ENCODE measurements at regions not wholly inside any gene's neighbourhood (a gene's known extent, or its start where the extent isn't known, plus 50 kb on each side); places are given as distances from the start of the nearest gene placed in this dataset.

- 94 to 97% (median 95%) methylated on average over 6 of the region's 6 CpGs for WGBS, 3 donors
Observed at GRCh38 chr18:56493531-56493930, 144.9 kb downstream of the TXNL1 start.

GRCh38 chr18:56492136-56492535 is 146.3 kb downstream of the TXNL1 start:
- no peak overlapping the region for H3K4me3 ChIP-seq
- no peaks in the 10 kb centered on the region for H3K9me3 ChIP-seq
- H3K36me3 ChIP-seq (ENCODE audit: insufficient read depth in 1 of 2, low read depth in 1 of 2) = no peaks in the 10 kb centered on the region
- no peak for DNase-seq
- no peak overlapping the region for H3K27ac ChIP-seq
- TF ChIP-seq CTCF (IDR thresholded peaks at IDR 0.05) = no peak
- no peaks in the 10 kb centered on the region for H3K4me1 ChIP-seq
- intact Hi-C loops (cut with DNase I) = no loop called here
- no peaks in the 10 kb centered on the region for H3K27me3 ChIP-seq (ENCODE audit: insufficient read depth in 3 of 3, low read length in 2 of 3)
- no peak for ATAC-seq

More at GRCh38 chr18:56493531-56493930, 144.9 kb downstream of the TXNL1 start:
- TF ChIP-seq CTCF (IDR thresholded peaks at IDR 0.05) = no peak
- DNase-seq = no peak
- Histone ChIP-seq H3K27me3 (ENCODE audit: insufficient read depth in 3 of 3, low read length in 2 of 3) (no peaks in the 10 kb centered on the region), H3K36me3 (ENCODE audit: insufficient read depth in 1 of 2, low read depth in 1 of 2) (no peaks in the 10 kb centered on the region), H3K27ac (no peak overlapping the region), H3K4me3 (no peak overlapping the region), H3K9me3 (no peaks in the 10 kb centered on the region), H3K4me1 (no peaks in the 10 kb centered on the region)
- ATAC-seq = no peak
- intact Hi-C loops (cut with DNase I) = no loop called here

- no peaks in the 10 kb centered on the region for H3K27me3 ChIP-seq (ENCODE audit: insufficient read depth in 3 of 3, low read length in 2 of 3)
- intact Hi-C loops (cut with DNase I) = no loop called here
- no peak overlapping the region for H3K27ac ChIP-seq
- no peak overlapping the region for H3K4me3 ChIP-seq
- DNase-seq (no peak), ATAC-seq (no peak)
- no peaks in the 10 kb centered on the region for H3K4me1 ChIP-seq
- no peaks in the 10 kb centered on the region for H3K9me3 ChIP-seq
- TF ChIP-seq CTCF (IDR thresholded peaks at IDR 0.05) = no peak
- 88 to 96% (median 93%) methylated on average over 4 of the region's 4 CpGs for WGBS, 3 donors
- no peaks in the 10 kb centered on the region for H3K36me3 ChIP-seq (ENCODE audit: insufficient read depth in 1 of 2, low read depth in 1 of 2)
Observed at GRCh38 chr18:56490942-56491341, 147.4 kb downstream of the TXNL1 start.

- Histone ChIP-seq H3K36me3 (ENCODE audit: insufficient read depth in 1 of 2, low read depth in 1 of 2) (no peaks in the 10 kb centered on the region), H3K27ac (no peak overlapping the region), H3K9me3 (no peaks in the 10 kb centered on the region), H3K4me1 (no peaks in the 10 kb centered on the region), H3K27me3 (ENCODE audit: insufficient read depth in 3 of 3, low read length in 2 of 3) (no peaks in the 10 kb centered on the region), H3K4me3 (no peak overlapping the region)
- DNase-seq = no peak
- WGBS, 3 donors = 86 to 91% (median 88%) methylated on average over 5 of the region's 5 CpGs
- intact Hi-C loops (cut with DNase I) = no loop called here
- TF ChIP-seq CTCF (IDR thresholded peaks at IDR 0.05) = no peak
- ATAC-seq = no peak
Observed at GRCh38 chr18:56489893-56490292, 148.5 kb downstream of the TXNL1 start.

GRCh38 chr18:56488739-56489138 is 149.7 kb downstream of the TXNL1 start:
- intact Hi-C loops (cut with DNase I) = no loop called here
- Histone ChIP-seq H3K9me3 (no peaks in the 10 kb centered on the region), H3K27me3 (ENCODE audit: insufficient read depth in 3 of 3, low read length in 2 of 3) (no peaks in the 10 kb centered on the region), H3K4me3 (no peak overlapping the region), H3K27ac (no peak overlapping the region), H3K4me1 (no peaks in the 10 kb centered on the region), H3K36me3 (ENCODE audit: insufficient read depth in 1 of 2, low read depth in 1 of 2) (no peaks in the 10 kb centered on the region)
- DNase-seq (no peak), ATAC-seq (no peak)
- 77 to 86% (median 80%) methylated on average over 7 of the region's 7 CpGs for WGBS, 3 donors
- no peak for TF ChIP-seq CTCF (IDR thresholded peaks at IDR 0.05)

Measured in psoas muscle (tissue), 7 donors.